Astrocyte (in vitro differentiated cells and primary cell): ENCODE measurements at regions not wholly inside any gene's neighbourhood (a gene's known extent, or its start where the extent isn't known, plus 50 kb on each side); places are given as distances from the start of the nearest gene placed in this dataset.

Source experiments
- DNase-seq: peaks from one replicate; pipeline ENCODE4 v3.0.0-alpha.2; 2010; ENCODE audit warnings: low read depth
- FAIRE-seq: peaks from 2 replicates; lab custom pipeline; 2011; peaks lifted over from hg19 to GRCh38; lab: Jason Lieb, UNC
- H2AFZ ChIP-seq: 2 replicates; pipeline ENCODE4 v1.6.0; 2012; ENCODE audit warnings: low read depth, low read length, inconsistent platforms
- H3K27ac ChIP-seq: 2 replicates; pipeline ENCODE4 v1.5.1; 2011; ENCODE audit warnings: low read depth, low read length, inconsistent platforms
- H3K27me3 ChIP-seq: 2 replicates; pipeline ENCODE4 v1.6.0; 2011; ENCODE audit warnings: low read length, inconsistent platforms; ENCODE audit not compliant: insufficient read depth
- H3K36me3 ChIP-seq: 2 replicates; pipeline ENCODE4 v1.5.1; 2011; ENCODE audit warnings: low read length, inconsistent platforms; ENCODE audit not compliant: insufficient read depth
- H3K4me1 ChIP-seq: 2 replicates; pipeline ENCODE4 v1.5.1; 2011; ENCODE audit warnings: low read length, inconsistent platforms; ENCODE audit not compliant: insufficient read depth
- H3K4me2 ChIP-seq: 2 replicates; pipeline ENCODE4 v1.6.0; 2012; ENCODE audit warnings: low read length, inconsistent platforms
- H3K4me3 ChIP-seq: 2 replicates; pipeline ENCODE4 v1.5.1; 2011; ENCODE audit warnings: low read depth, mild to moderate bottlenecking, low read length, inconsistent platforms; ENCODE audit not compliant: insufficient read depth
- H3K79me2 ChIP-seq: 2 replicates; pipeline ENCODE4 v1.6.0; 2012; ENCODE audit warnings: mild to moderate bottlenecking, low read length, inconsistent platforms; ENCODE audit not compliant: insufficient read depth
- H3K9ac ChIP-seq: 2 replicates; pipeline ENCODE4 v1.6.0; 2012; ENCODE audit warnings: mild to moderate bottlenecking, low read length, inconsistent platforms
- H3K9me3 ChIP-seq: 2 replicates; pipeline ENCODE4 v1.5.1; 2012; ENCODE audit warnings: low read depth, mild to moderate bottlenecking, low read length, inconsistent platforms; ENCODE audit not compliant: insufficient read depth
- H4K20me1 ChIP-seq: 2 replicates; pipeline ENCODE4 v1.6.0; 2012; ENCODE audit warnings: low read length, inconsistent platforms; ENCODE audit not compliant: insufficient read depth
- H3K27ac Mint-ChIP-seq: one replicate; pipeline ENCODE4 v1.8.0; 2021; ENCODE audit warnings: mild to moderate bottlenecking, mixed read lengths; ENCODE audit not compliant: unreplicated experiment
- H3K27me3 Mint-ChIP-seq: one replicate; pipeline ENCODE4 v1.8.0; 2021; ENCODE audit warnings: low read depth, mixed read lengths; ENCODE audit not compliant: unreplicated experiment
- H3K36me3 Mint-ChIP-seq: one replicate; pipeline ENCODE4 v1.8.0; 2021; ENCODE audit warnings: low read depth, mixed read lengths; ENCODE audit not compliant: unreplicated experiment
- H3K4me1 Mint-ChIP-seq: one replicate; pipeline ENCODE4 v1.8.0; 2021; ENCODE audit warnings: low read depth, mixed read lengths; ENCODE audit not compliant: unreplicated experiment
- H3K4me3 Mint-ChIP-seq: one replicate; pipeline ENCODE4 v1.8.0; 2021; ENCODE audit warnings: mild to moderate bottlenecking, moderate library complexity, mixed read lengths; ENCODE audit not compliant: unreplicated experiment
- H3K9me3 Mint-ChIP-seq: one replicate; pipeline ENCODE4 v1.8.0; 2021; ENCODE audit warnings: mild to moderate bottlenecking, mixed read lengths; ENCODE audit not compliant: unreplicated experiment
- CTCF ChIP-seq: IDR thresholded peaks from 2 replicates; pipeline ENCODE4 v1.5.1; 2011; ENCODE audit warnings: low read depth, mild to moderate bottlenecking, inconsistent platforms, low read length, moderate library complexity; ENCODE audit not compliant: insufficient read depth
- EZH2 ChIP-seq: IDR thresholded peaks from 2 replicates; pipeline ENCODE4 v1.6.1; 2012; ENCODE audit warnings: mild to moderate bottlenecking, low read length, inconsistent platforms; ENCODE audit not compliant: insufficient read depth

GRCh38 chr11:22006901-22007300 lies 186.0 kb upstream of the ANO5 start:
- Histone ChIP-seq H3K4me2 (no peak overlapping the region), H3K27me3 (no peaks in the 10 kb centered on the region), H2AFZ (no peak overlapping the region), H3K79me2 (no peaks in the 10 kb centered on the region), H4K20me1 (no peaks in the 10 kb centered on the region), H3K9me3 (no peaks in the 10 kb centered on the region), H3K36me3 (no peaks in the 10 kb centered on the region), H3K4me1 (no peaks in the 10 kb centered on the region), H3K4me3 (no peak overlapping the region), H3K27ac (no peak overlapping the region), H3K9ac (no peak overlapping the region)
- Mint-ChIP-seq H3K27me3 (peaks cover 1% of the 10 kb centered on the region), H3K4me1 (no peaks in the 10 kb centered on the region), H3K4me3 (no peak overlapping the region), H3K27ac (no peak overlapping the region), H3K36me3 (no peaks in the 10 kb centered on the region), H3K9me3 (no peaks in the 10 kb centered on the region)
- DNase-seq (no peak), FAIRE-seq (no peak)
- TF ChIP-seq CTCF: no peak
- TF ChIP-seq EZH2: no peak

GRCh38 chr11:22031791-22032190 lies 161.1 kb upstream of the ANO5 start:
- Histone ChIP-seq H3K9me3 (no peaks in the 10 kb centered on the region), H2AFZ (no peak overlapping the region), H3K79me2 (no peaks in the 10 kb centered on the region), H3K27ac (no peak overlapping the region), H3K4me3 (no peak overlapping the region), H4K20me1 (no peaks in the 10 kb centered on the region), H3K4me1 (no peaks in the 10 kb centered on the region), H3K36me3 (no peaks in the 10 kb centered on the region), H3K27me3 (no peaks in the 10 kb centered on the region), H3K4me2 (no peak overlapping the region), H3K9ac (no peak overlapping the region)
- no peak for DNase-seq
- Mint-ChIP-seq H3K4me1 (no peaks in the 10 kb centered on the region), H3K36me3 (no peaks in the 10 kb centered on the region), H3K27me3 (no peaks in the 10 kb centered on the region), H3K27ac (no peak overlapping the region), H3K9me3 (peaks cover 6% of the 10 kb centered on the region), H3K4me3 (no peak overlapping the region)
- TF ChIP-seq EZH2 (no peak), CTCF (no peak)
- FAIRE-seq: no peak

- Histone ChIP-seq H3K79me2 (no peaks in the 10 kb centered on the region), H3K27me3 (no peaks in the 10 kb centered on the region), H3K36me3 (no peaks in the 10 kb centered on the region), H3K27ac (no peak overlapping the region), H3K4me3 (no peak overlapping the region), H3K9ac (no peak overlapping the region), H3K9me3 (no peaks in the 10 kb centered on the region), H2AFZ (no peak overlapping the region), H3K4me2 (no peak overlapping the region), H3K4me1 (no peaks in the 10 kb centered on the region), H4K20me1 (no peaks in the 10 kb centered on the region)
- no peak for FAIRE-seq
- no peak for DNase-seq
- Mint-ChIP-seq H3K4me3 (no peak overlapping the region), H3K4me1 (no peaks in the 10 kb centered on the region), H3K9me3 (no peaks in the 10 kb centered on the region), H3K27me3 (no peaks in the 10 kb centered on the region), H3K36me3 (no peaks in the 10 kb centered on the region), H3K27ac (no peak overlapping the region)
- no peak for TF ChIP-seq CTCF
- no peak for TF ChIP-seq EZH2
Observed at GRCh38 chr11:22037505-22037904, 155.4 kb upstream of the ANO5 start.
